ENCODE measurements at regions not wholly inside any gene's neighbourhood (a gene's known extent, or its start where the extent isn't known, plus 50 kb on each side); places are given as distances from the start of the nearest gene placed in this dataset.
A peak's percentile ranks its signal among the peaks of the same experiment; 100 is the strongest.

DNA sequence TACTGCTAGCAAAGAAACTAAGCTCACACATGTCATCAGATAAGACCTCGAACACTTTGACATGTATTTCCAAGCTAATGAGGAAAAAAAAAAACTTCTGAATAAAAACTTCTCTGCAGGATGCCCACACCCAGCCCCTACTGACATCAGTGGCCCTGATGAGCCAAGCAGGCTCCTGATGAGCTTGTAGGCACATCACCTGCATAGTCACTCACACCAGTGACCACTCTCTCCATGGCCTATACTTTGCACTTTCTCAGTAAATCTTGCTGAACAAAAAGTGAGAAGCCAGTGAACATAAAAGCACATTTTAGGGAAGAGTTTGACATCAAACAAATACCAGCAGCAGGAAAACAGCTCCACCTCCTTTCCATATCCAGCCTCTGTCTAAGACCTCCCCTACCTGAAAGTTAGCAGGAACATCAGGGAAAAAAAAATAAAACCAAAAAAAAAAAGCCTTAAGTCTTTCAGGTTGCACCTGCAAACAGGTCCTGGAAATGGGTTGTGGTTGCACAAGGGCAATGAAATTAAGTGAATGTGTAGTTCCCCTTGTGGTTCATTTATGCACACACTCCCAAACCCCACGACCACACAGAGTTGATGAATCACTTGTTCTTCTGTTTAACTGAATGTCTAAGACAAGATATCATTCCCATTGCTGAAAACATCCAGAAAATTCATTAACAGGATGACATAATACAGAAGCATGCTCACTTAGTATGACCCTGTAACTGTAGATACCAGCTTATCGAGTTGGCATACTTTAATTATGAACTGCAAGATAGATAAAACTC, 205.2 kb upstream of the PDE1C start:
- Mint-ChIP-seq H3K27ac (no peak overlapping the region), H3K36me3 (no peaks in the 10 kb centered on the region), H3K27me3 (peaks cover 27% of the 10 kb centered on the region), H3K4me3 (no peak overlapping the region), H3K9me3 (no peaks in the 10 kb centered on the region), H3K4me1 (peaks cover 9% of the 10 kb centered on the region)
- POLR2A ChIA-PET, result interaction anchor here (0.7 kb wide), 1 partner anchor 25 kb away, joined by 3 read pairs; no protein-coding TSS in a partner anchor
- ATAC-seq (ENCODE audit: low read depth), result peak; percentile 39
- DNase-seq, result no peak

DNA sequence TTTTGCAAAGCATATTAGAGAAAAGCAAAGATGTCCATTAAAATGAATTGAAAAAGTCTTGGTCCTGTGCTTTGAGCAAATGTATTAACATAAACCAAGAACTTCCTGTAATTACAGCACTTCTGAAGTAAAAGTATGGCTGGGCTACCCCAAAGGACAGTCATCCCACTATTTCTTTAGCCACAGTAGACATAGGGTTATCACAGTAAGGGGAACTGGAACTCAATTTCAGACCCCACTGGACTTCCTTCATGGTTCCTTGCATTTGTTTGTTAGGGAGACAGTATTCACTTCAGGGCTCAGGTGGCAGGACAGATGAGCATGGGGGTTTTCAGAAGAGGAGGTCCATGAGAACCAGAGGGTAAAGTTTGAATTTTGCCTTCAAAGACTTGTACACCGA, 203.1 kb upstream of the PDE1C start:
- no peaks in the 10 kb centered on the region for H3K36me3 Mint-ChIP-seq
- peaks cover 9% of the 10 kb centered on the region for H3K4me1 Mint-ChIP-seq
- no peak overlapping the region for H3K4me3 Mint-ChIP-seq
- H3K27ac Mint-ChIP-seq, result no peak overlapping the region
- POLR2A ChIA-PET, result no interaction called here
- DNase-seq (no peak), ATAC-seq (ENCODE audit: low read depth) (no peak)
- H3K27me3 Mint-ChIP-seq, result peaks cover 23% of the 10 kb centered on the region
- H3K9me3 Mint-ChIP-seq, result no peaks in the 10 kb centered on the region

DNA sequence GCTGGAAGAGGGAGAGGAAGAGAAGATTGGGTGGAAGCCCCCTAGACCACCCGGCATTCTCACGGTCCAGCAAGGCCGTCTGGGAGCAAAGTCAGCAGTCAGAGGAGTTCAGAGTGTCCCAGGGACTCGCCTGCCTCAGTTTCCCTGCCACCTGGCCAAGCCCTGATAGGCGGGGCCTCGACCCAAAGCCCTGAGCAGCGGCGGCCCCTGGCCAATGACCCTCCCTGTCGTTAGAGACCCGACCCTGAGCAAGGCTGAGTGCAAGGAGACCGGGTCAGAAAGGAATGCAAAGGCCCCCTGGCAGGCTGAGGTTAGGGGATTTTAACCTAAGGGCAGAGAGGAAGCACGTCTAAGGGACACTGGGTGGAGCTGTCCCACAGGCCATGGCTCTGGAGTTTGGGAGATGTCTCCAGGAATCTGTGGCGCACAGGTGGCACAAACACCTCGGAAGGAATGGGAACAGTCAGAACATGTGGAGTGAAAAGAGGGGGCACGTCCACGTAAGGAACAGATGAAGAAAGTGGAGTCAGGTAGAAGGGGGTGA, 196.8 kb upstream of the PDE1C start:
- DNase-seq (no peak), ATAC-seq (ENCODE audit: low read depth) (no peak)
- H3K27ac Mint-ChIP-seq, result no peak overlapping the region
- no peaks in the 10 kb centered on the region for H3K4me1 Mint-ChIP-seq
- H3K36me3 Mint-ChIP-seq, result no peaks in the 10 kb centered on the region
- POLR2A ChIA-PET, result no interaction called here
- H3K4me3 Mint-ChIP-seq, result no peak overlapping the region
- H3K27me3 Mint-ChIP-seq, result peaks cover 7% of the 10 kb centered on the region
- H3K9me3 Mint-ChIP-seq, result peaks cover 2% of the 10 kb centered on the region

DNA sequence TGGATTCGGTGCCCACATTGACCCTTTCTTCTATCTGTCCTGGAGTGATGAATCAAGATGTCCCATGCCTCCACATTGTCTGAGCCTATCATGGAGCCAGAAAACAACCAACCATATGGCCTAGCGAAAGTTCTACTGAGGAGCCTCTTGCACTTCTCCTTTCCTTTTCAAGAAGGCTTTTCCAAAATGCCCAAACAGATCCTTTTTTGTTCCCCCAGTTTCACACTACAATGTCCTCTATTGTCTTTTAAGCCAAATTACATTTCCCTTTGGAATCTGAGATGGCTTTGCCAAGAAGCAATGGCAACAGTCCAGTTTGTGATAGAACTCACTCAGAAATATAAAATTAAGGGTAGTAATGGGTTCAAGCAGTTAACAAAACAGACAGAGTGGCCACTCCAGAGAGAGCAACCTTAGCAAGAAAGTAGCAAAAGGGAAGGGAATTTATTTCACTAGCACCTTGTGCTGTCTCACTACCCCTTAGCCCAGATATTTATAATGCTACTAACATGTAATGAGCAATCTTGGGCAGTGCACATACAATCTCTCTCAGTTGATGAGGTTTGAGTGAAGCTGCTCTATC, 194.6 kb upstream of the PDE1C start:
- DNase-seq, result no peak
- peaks cover 2% of the 10 kb centered on the region for H3K27me3 Mint-ChIP-seq
- H3K4me1 Mint-ChIP-seq, result no peaks in the 10 kb centered on the region
- H3K36me3 Mint-ChIP-seq, result no peaks in the 10 kb centered on the region
- H3K4me3 Mint-ChIP-seq, result no peak overlapping the region
- POLR2A ChIA-PET, result no interaction called here
- H3K9me3 Mint-ChIP-seq, result peaks cover 2% of the 10 kb centered on the region
- no peak overlapping the region for H3K27ac Mint-ChIP-seq
- no peak for ATAC-seq (ENCODE audit: low read depth)

DNA sequence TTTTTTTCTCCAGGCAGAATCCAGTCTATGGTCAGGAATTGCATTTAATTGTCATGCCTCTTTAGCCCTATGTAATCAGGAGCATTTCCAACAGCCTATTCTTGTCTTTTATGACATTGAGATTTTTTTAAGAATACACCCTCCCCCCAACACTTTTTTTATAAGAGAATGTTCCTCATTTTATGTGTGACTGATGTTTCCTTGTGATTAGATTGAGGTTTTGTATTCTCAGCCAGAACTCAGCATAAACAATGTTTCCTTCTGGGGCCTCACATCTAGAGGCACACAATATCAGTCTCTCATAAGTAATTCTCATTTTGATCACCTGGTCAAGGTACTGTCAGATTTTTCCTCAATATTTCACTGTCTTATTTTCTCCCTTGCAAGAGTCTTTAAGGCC, 193.4 kb upstream of the PDE1C start:
- H3K36me3 Mint-ChIP-seq, result no peaks in the 10 kb centered on the region
- H3K4me1 Mint-ChIP-seq, result no peaks in the 10 kb centered on the region
- DNase-seq (no peak), ATAC-seq (ENCODE audit: low read depth) (no peak)
- no peaks in the 10 kb centered on the region for H3K27me3 Mint-ChIP-seq
- POLR2A ChIA-PET, result no interaction called here
- no peak overlapping the region for H3K4me3 Mint-ChIP-seq
- no peak overlapping the region for H3K27ac Mint-ChIP-seq
- peaks cover 2% of the 10 kb centered on the region for H3K9me3 Mint-ChIP-seq

DNA sequence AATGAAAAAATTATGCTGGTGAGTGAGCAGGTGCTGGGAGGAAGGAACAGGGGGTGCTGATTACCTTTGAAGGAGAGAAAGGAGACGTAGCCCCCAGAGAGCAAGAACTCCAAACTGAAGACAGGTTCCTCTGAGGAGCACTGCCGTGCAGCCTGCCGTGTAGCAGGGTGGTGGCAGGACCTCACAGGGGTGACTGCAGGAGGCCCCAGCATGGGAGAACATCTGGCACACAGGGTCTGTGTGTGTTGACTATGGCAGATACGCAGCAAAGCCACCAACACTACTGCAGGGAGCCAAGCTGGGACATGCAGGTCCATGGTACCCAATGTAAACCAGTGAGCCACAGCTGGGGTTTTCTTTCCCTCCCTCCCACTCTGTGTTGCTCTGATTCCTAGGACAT, 192.1 kb upstream of the PDE1C start:
- Mint-ChIP-seq H3K9me3 (peaks cover 2% of the 10 kb centered on the region), H3K4me3 (no peak overlapping the region), H3K27ac (no peak overlapping the region), H3K27me3 (no peaks in the 10 kb centered on the region), H3K36me3 (no peaks in the 10 kb centered on the region), H3K4me1 (no peaks in the 10 kb centered on the region)
- no peak for DNase-seq
- no peak for ATAC-seq (ENCODE audit: low read depth)
- POLR2A ChIA-PET, result no interaction called here

DNA sequence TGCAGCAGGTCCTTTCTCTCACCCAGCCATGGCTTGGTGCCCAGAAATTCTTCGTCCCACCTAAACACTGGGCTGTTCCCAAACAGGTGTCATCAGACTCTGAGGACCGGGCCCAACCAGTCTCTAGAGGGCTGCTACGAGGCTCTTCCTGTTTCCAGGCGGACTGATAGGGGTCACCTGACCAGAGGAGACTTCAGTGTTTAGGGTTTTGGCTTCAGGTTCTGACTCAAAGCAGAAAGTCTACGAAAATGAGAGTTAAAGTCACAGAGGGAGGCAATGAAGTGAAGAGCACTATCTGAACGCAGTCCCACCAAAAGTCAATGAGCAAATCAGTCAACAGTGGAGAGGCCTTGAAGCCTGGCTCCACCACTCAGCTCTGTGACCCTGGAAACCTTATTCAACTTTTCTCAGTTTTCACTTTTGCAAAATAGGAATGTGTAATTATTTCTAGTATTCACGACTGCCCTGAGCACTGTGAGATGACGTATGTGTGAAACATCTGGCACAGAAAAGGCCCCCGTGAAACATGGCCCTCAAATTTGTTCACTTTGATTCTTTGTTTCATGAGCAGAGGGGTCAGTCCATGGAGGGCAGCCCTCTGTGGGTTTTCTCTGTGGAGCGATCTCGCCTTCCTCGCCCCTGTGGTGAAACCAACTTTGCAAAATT, 189.9 kb upstream of the PDE1C start:
- Mint-ChIP-seq H3K9me3 (no peaks in the 10 kb centered on the region), H3K4me3 (no peak overlapping the region), H3K4me1 (no peaks in the 10 kb centered on the region), H3K36me3 (no peaks in the 10 kb centered on the region), H3K27me3 (no peaks in the 10 kb centered on the region), H3K27ac (no peak overlapping the region)
- ATAC-seq (ENCODE audit: low read depth) (no peak), DNase-seq (no peak)
- POLR2A ChIA-PET, result no interaction called here

DNA sequence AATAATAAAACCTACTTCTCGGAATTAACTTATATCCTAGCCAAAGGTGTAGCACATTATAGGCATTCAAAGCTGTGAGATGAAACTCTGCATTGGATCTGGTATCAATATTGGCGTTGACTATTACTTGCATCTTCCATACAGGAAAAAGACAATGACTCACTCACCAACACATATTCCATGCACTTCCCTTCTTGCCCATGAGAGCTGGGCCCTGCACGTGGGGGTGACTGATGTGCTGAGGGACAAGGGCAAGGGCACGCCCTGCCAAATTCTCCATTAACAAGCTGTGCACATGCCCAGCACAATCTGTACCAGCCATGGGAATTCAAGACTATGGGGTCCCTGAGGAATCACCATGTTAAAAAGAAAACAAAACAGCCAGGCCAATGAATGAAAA, 188.1 kb upstream of the PDE1C start:
- H3K4me3 Mint-ChIP-seq, result no peak overlapping the region
- H3K9me3 Mint-ChIP-seq, result no peaks in the 10 kb centered on the region
- no peak overlapping the region for H3K27ac Mint-ChIP-seq
- no peaks in the 10 kb centered on the region for H3K4me1 Mint-ChIP-seq
- ATAC-seq (ENCODE audit: low read depth), result no peak
- no peak for DNase-seq
- no peaks in the 10 kb centered on the region for H3K36me3 Mint-ChIP-seq
- no peaks in the 10 kb centered on the region for H3K27me3 Mint-ChIP-seq
- POLR2A ChIA-PET, result no interaction called here

DNA sequence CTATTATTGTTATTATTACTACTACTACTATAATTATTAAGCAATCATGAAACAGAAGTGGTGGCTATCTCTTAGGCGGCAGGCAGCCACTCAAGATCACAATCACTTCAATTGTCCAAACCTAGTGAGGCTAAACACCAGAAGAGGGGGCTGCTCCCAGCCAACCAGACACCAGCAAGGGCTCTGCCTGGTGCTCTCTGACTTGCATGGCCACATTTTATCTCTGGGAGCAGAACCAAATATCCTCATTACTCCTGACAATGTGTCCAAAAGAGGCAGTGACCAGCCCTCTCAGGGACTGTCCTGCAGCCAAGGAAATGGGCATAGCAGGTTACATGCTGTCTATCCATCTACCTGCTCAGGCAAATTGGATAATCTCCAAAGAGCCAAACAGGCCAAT, 187.4 kb upstream of the PDE1C start:
- no peaks in the 10 kb centered on the region for H3K9me3 Mint-ChIP-seq
- POLR2A ChIA-PET, result no interaction called here
- H3K27me3 Mint-ChIP-seq, result no peaks in the 10 kb centered on the region
- no peaks in the 10 kb centered on the region for H3K4me1 Mint-ChIP-seq
- DNase-seq, result no peak
- no peak overlapping the region for H3K27ac Mint-ChIP-seq
- no peaks in the 10 kb centered on the region for H3K36me3 Mint-ChIP-seq
- ATAC-seq (ENCODE audit: low read depth), result no peak
- no peak overlapping the region for H3K4me3 Mint-ChIP-seq

DNA sequence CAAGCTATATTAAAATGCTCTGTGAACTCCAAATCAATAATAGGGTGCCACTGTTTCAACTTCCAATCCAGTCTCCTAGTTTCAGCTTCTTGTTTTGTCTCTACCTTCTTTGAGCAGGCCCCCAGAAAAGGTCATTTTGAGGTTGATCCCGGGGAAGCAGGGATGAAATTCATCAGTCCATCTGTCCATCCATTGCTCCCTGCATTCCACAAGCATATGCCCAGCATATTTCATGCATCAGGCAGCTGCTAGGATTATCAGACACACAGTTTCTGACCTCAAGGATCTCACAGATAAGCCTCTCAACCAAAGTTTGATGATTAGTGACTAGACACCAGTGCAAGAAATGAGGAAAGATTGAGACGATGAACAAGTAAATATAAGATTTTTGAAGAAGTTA, 186.6 kb upstream of the PDE1C start:
- Mint-ChIP-seq H3K4me3 (no peak overlapping the region), H3K27ac (no peak overlapping the region), H3K36me3 (no peaks in the 10 kb centered on the region), H3K4me1 (no peaks in the 10 kb centered on the region), H3K27me3 (no peaks in the 10 kb centered on the region), H3K9me3 (no peaks in the 10 kb centered on the region)
- POLR2A ChIA-PET, result no interaction called here
- DNase-seq (no peak), ATAC-seq (ENCODE audit: low read depth) (no peak)

DNA sequence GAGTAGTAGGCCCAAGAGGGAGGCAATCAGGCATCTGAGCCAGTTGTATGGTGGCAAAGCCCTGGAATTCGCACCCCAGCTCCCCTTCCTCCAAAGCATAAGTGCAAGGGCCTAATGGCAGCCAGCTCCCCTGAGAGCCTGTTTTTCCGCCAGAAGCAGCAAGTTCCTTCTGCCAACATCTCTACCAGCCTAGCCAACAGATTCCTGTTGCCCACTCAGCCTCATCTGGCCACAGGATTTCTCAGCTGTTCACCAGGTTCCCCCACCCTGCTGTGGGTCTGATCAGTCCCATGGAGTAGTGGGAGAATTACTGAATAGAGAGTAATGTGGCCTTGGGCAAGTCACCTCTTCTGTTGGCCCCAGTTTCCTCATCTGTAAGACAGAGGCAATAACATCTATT, 186.2 kb upstream of the PDE1C start:
- POLR2A ChIA-PET, result no interaction called here

DNA sequence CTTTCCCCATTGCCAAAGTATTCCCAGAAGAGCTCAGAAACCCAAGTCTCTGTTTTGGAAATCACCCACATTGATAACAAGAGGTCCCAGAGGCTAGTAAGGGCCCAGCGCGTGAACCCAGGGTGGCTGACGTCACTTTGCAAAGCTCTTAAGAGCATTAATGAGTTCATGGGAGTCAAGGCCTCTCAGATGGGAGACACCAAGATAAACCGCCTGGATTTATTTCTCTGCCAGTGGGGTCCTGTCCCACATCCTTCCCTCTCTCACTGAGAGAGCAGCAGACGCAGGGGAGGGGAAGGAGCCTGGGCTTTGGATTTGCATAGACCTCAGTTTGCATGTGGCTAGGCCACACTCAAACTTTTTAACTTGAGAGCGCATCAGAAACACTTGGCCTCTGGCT, 184.8 kb upstream of the PDE1C start:
- no peaks in the 10 kb centered on the region for H3K27me3 Mint-ChIP-seq
- ATAC-seq (ENCODE audit: low read depth) (no peak), DNase-seq (no peak)
- no peaks in the 10 kb centered on the region for H3K9me3 Mint-ChIP-seq
- no peaks in the 10 kb centered on the region for H3K36me3 Mint-ChIP-seq
- H3K27ac Mint-ChIP-seq, result no peak overlapping the region
- peaks cover 4% of the 10 kb centered on the region for H3K4me1 Mint-ChIP-seq
- POLR2A ChIA-PET, result no interaction called here
- no peak overlapping the region for H3K4me3 Mint-ChIP-seq

More for the DNA sequence above, 186.2 kb upstream of the PDE1C start:
- ATAC-seq (ENCODE audit: low read depth), result no peak
- Mint-ChIP-seq H3K27ac (no peak overlapping the region), H3K36me3 (no peaks in the 10 kb centered on the region), H3K9me3 (no peaks in the 10 kb centered on the region), H3K4me1 (peaks cover under 1% of the 10 kb centered on the region), H3K27me3 (no peaks in the 10 kb centered on the region), H3K4me3 (no peak overlapping the region)
- no peak for DNase-seq

DNA sequence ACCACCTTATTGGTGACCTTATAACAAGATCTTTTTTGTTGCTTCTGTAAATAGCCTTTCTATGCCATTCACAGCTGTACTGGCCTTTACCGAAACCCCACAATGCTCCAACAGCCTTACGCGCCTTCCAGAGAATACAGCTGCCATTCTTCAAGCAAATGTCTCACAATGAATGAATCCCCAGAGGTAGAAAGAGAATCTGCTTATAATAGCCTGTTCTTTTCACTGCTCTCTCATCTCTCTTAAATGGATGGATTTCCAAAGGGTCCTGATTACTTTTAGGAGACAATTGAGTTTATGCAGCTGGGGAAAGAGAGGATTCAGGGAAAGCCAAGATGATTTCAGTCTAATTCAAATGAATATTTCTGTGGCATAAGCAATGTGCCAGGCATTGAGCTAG, 183.1 kb upstream of the PDE1C start:
- POLR2A ChIA-PET, result no interaction called here
- Mint-ChIP-seq H3K4me1 (peaks cover 4% of the 10 kb centered on the region), H3K9me3 (no peaks in the 10 kb centered on the region), H3K27ac (no peak overlapping the region), H3K36me3 (no peaks in the 10 kb centered on the region), H3K4me3 (no peak overlapping the region), H3K27me3 (no peaks in the 10 kb centered on the region)
- DNase-seq (no peak), ATAC-seq (ENCODE audit: low read depth) (no peak)

DNA sequence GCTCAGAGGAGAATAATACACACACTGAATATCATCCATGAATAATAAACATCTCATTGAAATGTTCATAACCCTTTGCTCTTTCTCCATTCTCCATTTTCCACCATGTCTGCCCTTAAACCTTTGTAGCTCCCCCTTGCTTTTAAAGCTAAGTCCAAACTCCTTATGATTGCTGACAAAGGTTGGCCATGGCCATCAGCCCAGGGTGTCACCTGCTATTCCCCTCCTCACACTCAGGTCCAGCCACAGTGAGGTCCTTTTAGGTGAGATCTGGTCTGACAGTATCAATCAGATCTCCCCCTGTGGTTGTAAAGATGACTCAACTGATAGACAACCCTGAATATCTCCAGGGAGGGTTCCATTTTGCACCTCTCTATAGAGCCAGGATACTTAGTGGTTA, 181.5 kb upstream of the PDE1C start:
- Mint-ChIP-seq H3K27ac (peak overlapping the region; percentile 26), H3K4me3 (no peak overlapping the region), H3K9me3 (no peaks in the 10 kb centered on the region), H3K4me1 (peaks cover 4% of the 10 kb centered on the region), H3K27me3 (no peaks in the 10 kb centered on the region), H3K36me3 (no peaks in the 10 kb centered on the region)
- ATAC-seq (ENCODE audit: low read depth) (no peak), DNase-seq (no peak)
- POLR2A ChIA-PET, result no interaction called here
